OCI-LY7 (cell line): ENCODE measurements at regions not wholly inside any gene's neighbourhood (a gene's known extent, or its start where the extent isn't known, plus 50 kb on each side); places are given as distances from the start of the nearest gene placed in this dataset.

Experiments used
- BruUV-seq: library from RNA; stranded (reverse); fragments of 400-500 nt; replicated peaks from 2 replicates; lab custom pipeline; 2021; lab: Mats Ljungman, UMichigan
- CTCF ChIA-PET: fragments of 300-600 bp; sonication (Branson Sonifier 250); formaldehyde crosslinking; loops from one replicate; lab custom pipeline; 2022; ENCODE audit warnings: antibody characterized with exemption; ENCODE audit not compliant: unreplicated experiment; lab: Charles Lee
- POLR2A ChIA-PET: fragments of 300-600 bp; sonication (Branson Sonifier 250); formaldehyde crosslinking; loops from one replicate; lab custom pipeline; 2022; ENCODE audit warnings: antibody characterized with exemption; lab: Charles Lee
- DNase-seq: peaks from one replicate; pipeline ENCODE4 v3.0.0-alpha.2; 2015; ENCODE audit warnings: low spot score
- H2AFZ ChIP-seq: fragments of 200-600 bp; sonication (generic), shearing (Covaris generic); 2 replicates; pipeline ENCODE4 v1.6.1; 2014; ENCODE audit warnings: mild to moderate bottlenecking, antibody characterized with exemption, low read length, moderate library complexity
- H3K27ac ChIP-seq: fragments of 200-600 bp; sonication (generic); 2 replicates; pipeline ENCODE4 v1.5.1; 2014; ENCODE audit warnings: mixed run types, low read depth, mild to moderate bottlenecking, moderate library complexity, low read length, inconsistent platforms; ENCODE audit not compliant: poor library complexity, severe bottlenecking
- H3K36me3 ChIP-seq: fragments of 200-600 bp; sonication (generic); 2 replicates; pipeline ENCODE4 v1.6.1; 2014; ENCODE audit warnings: mild to moderate bottlenecking, antibody characterized with exemption, low read length, moderate library complexity, mixed read lengths; ENCODE audit not compliant: insufficient read depth
- H3K4me1 ChIP-seq: fragments of 200-600 bp; sonication (generic); 2 replicates; pipeline ENCODE4 v1.5.1; 2014; ENCODE audit warnings: mild to moderate bottlenecking, low read length; ENCODE audit not compliant: insufficient read depth, poor library complexity, severe bottlenecking
- H3K4me2 ChIP-seq: fragments of 200-600 bp; sonication (generic); 2 replicates; pipeline ENCODE4 v1.6.1; 2014; ENCODE audit warnings: mild to moderate bottlenecking, low read length
- H3K4me3 ChIP-seq: fragments of 200-600 bp; sonication (generic); 2 replicates; pipeline ENCODE4 v1.5.1; 2014; ENCODE audit warnings: mild to moderate bottlenecking, low read depth, low read length; ENCODE audit not compliant: poor library complexity, severe bottlenecking
- H3K79me2 ChIP-seq: fragments of 200-600 bp; sonication (generic); 2 replicates; pipeline ENCODE4 v1.6.1; 2016; ENCODE audit warnings: low read depth, mild to moderate bottlenecking, low read length, moderate library complexity, mixed read lengths; ENCODE audit not compliant: insufficient read depth
- H3K9me2 ChIP-seq: fragments of 200-600 bp; sonication (generic); 2 replicates; pipeline ENCODE4 v1.6.1; 2016; ENCODE audit warnings: mild to moderate bottlenecking, low read length, mixed read lengths; ENCODE audit not compliant: insufficient read depth
- H3K9me3 ChIP-seq: fragments of 200-600 bp; sonication (generic); 2 replicates; pipeline ENCODE4 v1.6.1; 2014; ENCODE audit warnings: mild to moderate bottlenecking, mixed run types, low read length, mixed read lengths
- H4K20me1 ChIP-seq: fragments of 200-600 bp; sonication (generic); 2 replicates; pipeline ENCODE4 v1.6.1; 2014; ENCODE audit warnings: mild to moderate bottlenecking, antibody characterized with exemption, low read length, moderate library complexity, mixed read lengths; ENCODE audit not compliant: insufficient read depth
- EZH2phosphoT487 ChIP-seq: fragments of 200-600 bp; sonication (generic); IDR thresholded peaks from 2 replicates; pipeline ENCODE4 v1.6.1; 2018; ENCODE audit warnings: low read depth, borderline replicate concordance, mild to moderate bottlenecking, mixed run types, antibody characterized with exemption, low read length, moderate library complexity, mixed read lengths
- intact Hi-C: fragments of 100-400 bp; cut with micrococcal nuclease; formaldehyde crosslinking; loops from one replicate; pipeline ENCODE4 v1.10.0; 2022; ENCODE audit not compliant: unreplicated experiment
- TF ChIP-seq, protein P1 (sequence below): fragments of 200-600 bp; sonication (generic); conservative IDR thresholded peaks from 2 replicates; pipeline ENCODE4 v1.5.1; 2014; ENCODE audit warnings: mild to moderate bottlenecking, antibody characterized with exemption, low read length, moderate library complexity, mixed read lengths

DNA sequence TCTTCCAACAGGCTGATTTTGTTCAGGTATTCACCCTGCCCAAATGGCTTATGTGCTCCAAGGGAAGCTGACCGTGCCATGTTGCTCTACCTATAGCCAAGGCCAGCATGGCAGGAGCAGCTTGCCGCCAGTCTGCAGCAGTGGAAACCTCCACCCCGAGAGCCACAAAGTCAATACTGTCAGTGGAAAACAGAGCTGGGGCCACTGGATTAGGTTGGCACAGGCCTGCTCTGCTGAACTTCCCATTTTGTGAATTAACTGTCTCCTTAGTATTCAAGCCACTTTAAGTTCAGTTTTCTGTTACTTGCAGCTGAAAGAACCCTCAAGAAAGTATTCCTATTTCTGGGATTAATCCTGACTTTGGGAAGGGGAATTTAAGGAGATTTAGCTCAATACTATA lies 63.8 kb upstream of the XCR1 start:
- no peaks in the 10 kb centered on the region; the same call in 1 of the 2 replicates for H3K36me3 ChIP-seq
- H3K27ac ChIP-seq = no peak overlapping the region
- POLR2A ChIA-PET = no interaction called here
- no peak overlapping the region; the same call in 1 of the 2 replicates for H2AFZ ChIP-seq
- no peaks in the 10 kb centered on the region for H3K9me2 ChIP-seq
- H3K9me3 ChIP-seq = peaks cover 11% of the 10 kb centered on the region; the same call in 1 of the 2 replicates
- no peaks in the 10 kb centered on the region for H3K79me2 ChIP-seq
- H3K4me2 ChIP-seq = peak overlapping the region; percentile 63; the same call in 1 of the 2 replicates
- TF ChIP-seq, protein P1, sequence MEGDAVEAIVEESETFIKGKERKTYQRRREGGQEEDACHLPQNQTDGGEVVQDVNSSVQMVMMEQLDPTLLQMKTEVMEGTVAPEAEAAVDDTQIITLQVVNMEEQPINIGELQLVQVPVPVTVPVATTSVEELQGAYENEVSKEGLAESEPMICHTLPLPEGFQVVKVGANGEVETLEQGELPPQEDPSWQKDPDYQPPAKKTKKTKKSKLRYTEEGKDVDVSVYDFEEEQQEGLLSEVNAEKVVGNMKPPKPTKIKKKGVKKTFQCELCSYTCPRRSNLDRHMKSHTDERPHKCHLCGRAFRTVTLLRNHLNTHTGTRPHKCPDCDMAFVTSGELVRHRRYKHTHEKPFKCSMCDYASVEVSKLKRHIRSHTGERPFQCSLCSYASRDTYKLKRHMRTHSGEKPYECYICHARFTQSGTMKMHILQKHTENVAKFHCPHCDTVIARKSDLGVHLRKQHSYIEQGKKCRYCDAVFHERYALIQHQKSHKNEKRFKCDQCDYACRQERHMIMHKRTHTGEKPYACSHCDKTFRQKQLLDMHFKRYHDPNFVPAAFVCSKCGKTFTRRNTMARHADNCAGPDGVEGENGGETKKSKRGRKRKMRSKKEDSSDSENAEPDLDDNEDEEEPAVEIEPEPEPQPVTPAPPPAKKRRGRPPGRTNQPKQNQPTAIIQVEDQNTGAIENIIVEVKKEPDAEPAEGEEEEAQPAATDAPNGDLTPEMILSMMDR = no peak
- no peak for TF ChIP-seq EZH2phosphoT487
- intact Hi-C loops = loop anchor here (10.0 kb wide), 1 partner anchor 1326 kb away; the partner anchor contains the start of genes KIAA1143 and KIF15
- BruUV-seq = no TSS peak
- no peaks in the 10 kb centered on the region for H4K20me1 ChIP-seq
- H3K4me3 ChIP-seq = no peak overlapping the region
- CTCF ChIA-PET = no interaction called here
- no peak for DNase-seq
- peaks cover 52% of the 10 kb centered on the region for H3K4me1 ChIP-seq

DNA sequence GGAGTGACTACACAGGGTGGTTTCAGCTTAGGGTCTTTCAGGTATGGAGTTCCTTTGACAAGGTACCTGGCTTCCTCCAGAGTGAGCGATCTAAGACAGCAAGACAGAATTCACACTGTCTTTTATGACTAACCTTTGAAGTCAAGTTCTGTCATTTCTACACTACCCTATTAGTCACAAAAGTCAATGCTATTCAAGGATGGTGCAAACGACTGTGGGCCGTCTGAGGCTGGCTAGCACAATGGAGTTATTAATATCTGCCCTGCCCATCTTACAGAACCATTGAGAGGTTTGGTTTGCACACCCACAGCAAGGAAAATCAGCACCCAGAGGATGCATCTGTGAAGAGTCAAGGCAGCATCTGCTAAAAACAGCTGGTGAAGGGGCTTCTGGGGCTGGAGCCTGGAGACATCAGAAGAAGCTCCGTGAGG lies 62.9 kb upstream of the XCR1 start:
- POLR2A ChIA-PET = interaction anchor here (0.7 kb wide), 1 partner anchor 400 kb away, joined by 3 read pairs; no protein-coding TSS in a partner anchor
- no TSS peak for BruUV-seq
- TF ChIP-seq, protein P1 = no peak
- no peak for TF ChIP-seq EZH2phosphoT487

More for the DNA sequence above, 62.9 kb upstream of the XCR1 start:
- Histone ChIP-seq H3K27ac (no peak overlapping the region), H2AFZ (no peak overlapping the region), H4K20me1 (no peaks in the 10 kb centered on the region), H3K79me2 (no peaks in the 10 kb centered on the region), H3K4me2 (no peak overlapping the region), H3K9me2 (no peaks in the 10 kb centered on the region), H3K9me3 (peaks cover 11% of the 10 kb centered on the region; the same call in 1 of the 2 replicates), H3K4me3 (no peak overlapping the region), H3K36me3 (no peaks in the 10 kb centered on the region; the same call in 1 of the 2 replicates), H3K4me1 (peaks cover 43% of the 10 kb centered on the region)
- DNase-seq = no peak
- CTCF ChIA-PET = interaction anchor here (0.8 kb wide), 1 partner anchor 11 kb away, joined by 4 read pairs; no protein-coding TSS in a partner anchor
- intact Hi-C loops = loop anchor here (10.0 kb wide), 1 partner anchor 1325 kb away; the partner anchor contains the start of genes KIAA1143 and KIF15
